Small intestine (tissue), 7 donors: ENCODE measurements at regions not wholly inside any gene's neighbourhood (a gene's known extent, or its start where the extent isn't known, plus 50 kb on each side); places are given as distances from the start of the nearest gene placed in this dataset.

Experiments
- DNase-seq, 2 donors: peaks; one replicate each; pipeline versions ENCODE4 v3.0.0 to v3.0.0-alpha.2; 2013
- FAIRE-seq: peaks from 2 replicates; lab custom pipeline; 2012; peaks lifted over from hg19 to GRCh38; lab: Jason Lieb, UNC
- H3K27ac ChIP-seq, 3 donors: one replicate each; pipeline ENCODE4 v1.5.1; 2013; ENCODE audit warnings: low read length in 2 of 3, mild to moderate bottlenecking in 2 of 3, control low read depth in 1 of 3, inconsistent platforms in 1 of 3, low read depth in 1 of 3, moderate library complexity in 1 of 3
- H3K27me3 ChIP-seq, 3 donors: one replicate each; pipeline ENCODE4 v1.6.1; 2013; ENCODE audit warnings: low read length in 3 of 3, inconsistent platforms in 1 of 3; ENCODE audit not compliant: control insufficient read depth in 3 of 3, insufficient read depth in 3 of 3
- H3K36me3 ChIP-seq, 3 donors: one replicate each; pipeline ENCODE4 v1.6.1; 2013; ENCODE audit warnings: low read length in 3 of 3, inconsistent platforms in 1 of 3, low read depth in 1 of 3, mild to moderate bottlenecking in 1 of 3, moderate library complexity in 1 of 3; ENCODE audit not compliant: control insufficient read depth in 3 of 3, insufficient read depth in 2 of 3
- H3K4me1 ChIP-seq, 3 donors: one replicate each; pipeline ENCODE4 v1.6.1; 2013; ENCODE audit warnings: low read length in 2 of 3, inconsistent platforms in 1 of 3, low read depth in 1 of 3, mild to moderate bottlenecking in 1 of 3, moderate library complexity in 1 of 3; ENCODE audit not compliant: control insufficient read depth in 3 of 3, insufficient read depth in 2 of 3
- H3K4me3 ChIP-seq, 3 donors: one replicate each; pipeline ENCODE4 v1.5.1; 2013; ENCODE audit warnings: low read length in 3 of 3, control low read depth in 1 of 3, inconsistent platforms in 1 of 3, low read depth in 1 of 3, mild to moderate bottlenecking in 1 of 3, moderate library complexity in 1 of 3
- H3K9me3 ChIP-seq, 2 donors: one replicate each; pipeline ENCODE4 v1.6.1; 2013; ENCODE audit warnings: low read depth in 1 of 2, low read length in 1 of 2; ENCODE audit not compliant: control insufficient read depth in 2 of 2, insufficient read depth in 1 of 2
- WGBS, 3 donors: extraction: QIAGEN DNeasy Blood & Tissue Kit; methylation state at CpG; one replicate each; pipeline ENCODE4 v1.1.7; 2013; 5-methylcytosine and 5-hydroxymethylcytosine counted together
- donor health status: healthy with polysubstance abuse.
- donor health status: control.
- donor health status: control.
- donor health status: Bipolar disorder and iron deficiency.
- donor health status: healthy.

DNA sequence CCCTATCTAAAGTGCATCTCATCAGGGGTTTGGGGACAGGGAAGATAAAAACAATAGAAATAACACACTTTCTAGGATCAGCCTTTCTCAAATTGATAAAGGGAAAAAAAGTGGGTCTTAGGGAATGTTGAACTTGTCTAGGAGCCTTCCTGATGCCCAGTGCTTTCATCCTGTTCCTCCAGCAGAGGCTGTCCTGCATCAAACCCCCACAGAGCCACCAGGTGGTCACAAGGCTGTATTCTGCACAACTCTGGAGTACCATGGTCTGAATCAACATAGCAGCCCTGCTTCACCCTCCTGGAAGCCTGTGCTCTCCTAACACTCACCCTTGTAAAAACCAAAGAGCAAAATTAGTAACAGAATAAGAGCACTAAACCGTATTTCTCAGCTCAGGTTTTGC is 118.5 kb upstream of the SLC25A36 start:
- WGBS, 3 donors, result 70 to 82% (median 81%) methylated on average over 1 of the region's 1 CpG
- Histone ChIP-seq H3K36me3 (no peaks in the 10 kb centered on the region), H3K4me1 (no peaks in the 10 kb centered on the region), H3K4me3 (no peak overlapping the region), H3K27ac (no peak overlapping the region), H3K9me3 (no peaks in the 10 kb centered on the region), H3K27me3 (no peaks in the 10 kb centered on the region)
- FAIRE-seq (no peak), DNase-seq (no peak)

DNA sequence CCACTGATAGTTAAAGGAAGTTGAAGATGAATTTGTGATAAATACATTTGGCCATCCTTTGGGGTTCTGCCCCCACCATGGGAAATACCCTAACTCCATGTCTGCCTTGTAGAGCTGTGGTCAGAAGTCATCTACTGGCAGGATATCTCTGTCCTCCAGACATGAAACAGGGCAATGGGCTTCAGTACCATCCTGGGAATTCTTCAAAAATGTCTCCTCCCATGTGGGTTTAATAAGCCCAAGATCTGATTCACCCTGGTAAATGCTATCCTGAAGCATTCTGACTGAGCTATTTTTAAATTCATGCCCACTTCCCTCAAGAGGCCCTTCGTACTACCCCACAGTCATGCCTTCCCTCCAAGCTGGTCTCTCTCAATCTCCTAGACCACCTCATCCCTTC is 113.7 kb upstream of the SLC25A36 start:
- Histone ChIP-seq H3K36me3 (no peaks in the 10 kb centered on the region), H3K27me3 (no peaks in the 10 kb centered on the region), H3K4me3 (no peak overlapping the region), H3K27ac (no peak overlapping the region), H3K9me3 (no peaks in the 10 kb centered on the region), H3K4me1 (no peaks in the 10 kb centered on the region)
- FAIRE-seq (no peak), DNase-seq (no peak)
- WGBS, 3 donors, result 79 to 100% (median 86%) methylated on average over 1 of the region's 1 CpG

DNA sequence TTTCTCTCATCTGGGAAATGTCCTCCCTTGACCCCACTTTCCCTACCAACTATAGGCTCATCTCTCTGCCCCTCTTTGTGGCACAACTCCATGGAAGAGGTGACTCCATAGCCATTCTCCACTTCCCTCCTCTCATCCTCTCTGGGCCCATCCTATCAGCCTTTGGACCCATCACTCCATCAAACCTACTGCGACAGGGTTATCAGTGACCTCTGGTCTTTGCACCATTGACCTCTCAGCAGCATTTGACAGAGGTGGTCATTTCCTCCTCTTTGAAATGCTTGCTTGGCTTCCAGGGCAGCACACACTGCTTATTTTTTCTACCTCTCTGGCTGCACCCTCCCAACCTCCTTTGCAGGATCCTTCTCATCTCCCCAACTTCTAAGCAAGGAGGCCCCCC is 113.1 kb upstream of the SLC25A36 start:
- Histone ChIP-seq H3K4me1 (no peaks in the 10 kb centered on the region), H3K4me3 (no peak overlapping the region), H3K36me3 (no peaks in the 10 kb centered on the region), H3K9me3 (no peaks in the 10 kb centered on the region), H3K27ac (no peak overlapping the region), H3K27me3 (no peaks in the 10 kb centered on the region)
- WGBS, 3 donors, result 35 to 50% (median 35%) methylated on average over 1 of the region's 1 CpG
- FAIRE-seq, result no peak
- no peak for DNase-seq

DNA sequence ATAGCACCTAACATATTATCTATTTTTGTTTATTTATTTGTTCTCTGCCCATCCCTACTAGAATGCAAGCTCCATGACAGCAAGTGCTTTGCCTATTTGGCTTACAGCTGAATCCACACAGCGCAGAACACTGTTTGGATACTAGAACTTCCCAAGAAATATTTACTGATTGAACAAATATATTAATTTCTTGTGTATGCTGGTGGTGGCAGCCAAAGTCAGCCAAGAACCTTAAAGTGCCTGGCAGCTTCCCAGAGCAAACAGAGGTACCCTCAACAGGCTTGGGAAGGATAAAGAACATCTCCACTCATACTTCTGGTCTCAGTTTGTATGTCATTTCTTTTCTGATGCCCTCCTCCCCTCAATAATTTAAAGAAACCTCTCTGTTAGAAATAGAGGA is 111.8 kb upstream of the SLC25A36 start:
- DNase-seq (no peak), FAIRE-seq (no peak)
- Histone ChIP-seq H3K4me3 (no peak overlapping the region), H3K36me3 (no peaks in the 10 kb centered on the region), H3K27ac (no peak overlapping the region), H3K4me1 (no peaks in the 10 kb centered on the region), H3K27me3 (peaks cover 0 to 2% (median 0%) of the 10 kb centered on the region in 3 donors), H3K9me3 (no peaks in the 10 kb centered on the region)
- WGBS, 3 donors, result 92 to 97% (median 93%) methylated on average over 1 of the region's 1 CpG

DNA sequence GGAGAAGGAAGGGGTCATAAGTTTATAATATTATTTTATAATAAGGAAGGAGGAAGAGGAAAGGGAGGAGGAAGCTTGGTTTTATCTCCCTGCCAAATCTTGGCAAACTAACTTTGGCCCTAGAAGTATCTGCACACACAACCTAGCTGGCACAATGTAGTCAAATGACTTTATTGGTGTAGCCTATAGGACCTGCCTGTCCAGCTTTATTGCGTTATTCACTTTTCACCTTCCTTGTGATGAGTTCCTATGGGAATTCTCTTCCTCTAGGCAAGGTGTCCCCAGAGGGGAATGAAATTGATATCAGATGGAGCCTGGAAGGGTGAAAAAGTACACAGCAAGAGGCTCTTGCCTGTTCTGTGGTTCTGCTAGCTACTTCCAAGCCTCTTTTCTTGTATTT is 111.2 kb upstream of the SLC25A36 start:
- H3K27me3 ChIP-seq, result peaks cover 0 to 2% (median 0%) of the 10 kb centered on the region in 3 donors
- H3K4me3 ChIP-seq, result no peak overlapping the region
- H3K36me3 ChIP-seq, result no peaks in the 10 kb centered on the region
- FAIRE-seq (no peak), DNase-seq (no peak)
- no peaks in the 10 kb centered on the region for H3K9me3 ChIP-seq
- 41 to 93% (median 77%) methylated on average over 1 of the region's 1 CpG for WGBS, 3 donors
- H3K27ac ChIP-seq, result no peak overlapping the region
- H3K4me1 ChIP-seq, result no peaks in the 10 kb centered on the region

DNA sequence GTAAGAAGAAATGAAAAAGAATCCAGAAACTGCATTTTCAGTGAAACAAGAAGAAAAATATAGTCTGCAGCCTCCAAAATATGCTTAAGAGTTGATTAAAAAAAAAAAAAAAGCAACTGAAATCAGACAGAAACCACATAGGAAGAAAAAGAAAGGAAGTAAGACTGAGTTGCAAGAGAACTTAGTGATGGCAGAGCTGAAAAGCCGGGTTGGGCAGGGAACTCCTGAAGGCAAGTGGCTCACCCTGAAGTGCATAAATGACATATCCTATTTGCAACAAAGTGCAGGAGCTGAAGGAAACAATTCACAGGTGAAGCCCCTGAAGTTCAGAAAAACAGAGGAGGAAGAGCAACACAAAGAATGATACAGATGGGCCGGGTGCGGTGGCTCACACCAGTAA is 108.8 kb upstream of the SLC25A36 start:
- WGBS, 3 donors, result 59 to 82% (median 75%) methylated on average over 3 of the region's 3 CpGs
- Histone ChIP-seq H3K4me1 (no peaks in the 10 kb centered on the region), H3K27ac (no peak overlapping the region), H3K36me3 (no peaks in the 10 kb centered on the region), H3K27me3 (peaks cover 0 to 2% (median 0%) of the 10 kb centered on the region in 3 donors), H3K9me3 (no peaks in the 10 kb centered on the region), H3K4me3 (no peak overlapping the region)
- FAIRE-seq, result no peak
- DNase-seq, result no peak

DNA sequence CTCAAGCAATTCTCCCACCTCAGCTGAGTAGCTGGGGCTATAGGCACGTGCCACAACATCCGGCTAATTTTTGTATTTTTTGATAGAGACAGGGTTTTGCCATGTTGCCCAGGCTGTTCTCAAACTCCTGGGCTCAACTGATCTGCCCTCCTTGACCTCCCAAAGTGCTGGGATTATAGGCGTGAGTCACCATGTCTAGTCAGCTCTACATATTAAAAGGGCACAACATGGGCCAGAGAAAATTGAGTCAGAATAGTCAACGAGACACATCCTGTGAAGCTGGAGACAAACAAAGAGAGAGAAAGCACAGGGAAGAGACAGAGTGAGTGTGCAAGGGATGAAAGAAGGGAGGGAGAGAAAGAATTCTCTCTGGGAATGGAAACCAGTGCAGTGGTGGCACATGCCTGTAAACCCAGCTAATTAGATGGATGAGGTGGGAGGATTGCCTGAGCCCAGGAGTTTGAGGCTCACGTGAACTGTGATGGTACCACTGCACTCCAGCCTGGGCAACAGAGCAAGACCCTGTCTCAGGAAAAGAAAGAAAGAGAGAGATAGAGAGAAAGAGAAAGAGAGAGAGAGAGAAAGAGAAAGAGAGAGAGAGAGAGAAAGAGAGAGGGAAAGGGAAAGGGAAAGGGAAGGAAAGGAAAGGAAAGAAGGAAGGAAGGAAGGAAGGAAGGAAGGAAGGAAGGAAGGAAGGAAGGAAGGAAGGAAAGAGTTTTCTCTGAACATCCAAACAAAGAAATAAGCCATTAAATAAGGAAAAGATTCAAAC is 107.2 kb upstream of the SLC25A36 start:
- DNase-seq (no peak), FAIRE-seq (no peak)
- H3K27ac ChIP-seq, result no peak overlapping the region
- no peaks in the 10 kb centered on the region for H3K36me3 ChIP-seq
- H3K4me3 ChIP-seq, result no peak overlapping the region
- H3K9me3 ChIP-seq, result no peaks in the 10 kb centered on the region
- 58 to 73% (median 60%) methylated on average over 5 of the region's 5 CpGs for WGBS, 3 donors
- peaks cover 0 to 2% (median 0%) of the 10 kb centered on the region in 3 donors for H3K27me3 ChIP-seq
- no peaks in the 10 kb centered on the region for H3K4me1 ChIP-seq

DNA sequence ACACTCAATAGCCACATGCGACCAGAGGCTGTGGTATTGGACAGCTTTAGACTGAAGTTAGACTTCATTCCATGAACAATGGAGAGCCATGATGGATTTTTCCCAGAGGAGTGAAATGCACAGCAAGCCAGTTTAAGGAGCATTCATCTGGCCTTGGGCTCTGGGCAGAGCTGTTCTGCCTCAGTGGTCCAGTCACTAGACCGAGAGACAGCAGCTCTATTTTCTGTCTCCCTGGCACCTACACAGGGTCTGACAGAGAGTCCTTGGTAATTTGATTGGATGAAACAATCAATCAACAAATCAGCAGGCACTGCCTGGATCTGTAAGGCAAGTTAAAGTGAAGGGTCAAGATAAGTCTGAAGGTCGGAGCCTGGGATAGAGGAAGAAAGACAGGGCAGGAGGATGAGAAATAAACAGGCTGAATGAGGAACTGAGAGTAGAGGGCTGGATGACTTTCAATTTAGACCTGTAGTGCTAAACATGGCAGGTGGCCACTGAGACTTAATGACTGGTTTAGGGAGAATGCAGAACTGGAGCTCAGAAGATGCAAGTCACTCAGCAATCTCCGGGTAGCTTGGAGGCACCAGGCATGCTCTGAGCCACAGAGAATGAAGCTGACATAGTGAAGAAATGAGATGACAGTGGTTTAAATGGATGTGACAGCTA is 98.5 kb upstream of the SLC25A36 start:
- FAIRE-seq (no peak), DNase-seq (no peak)
- Histone ChIP-seq H3K4me1 (no peaks in the 10 kb centered on the region), H3K27ac (no peak overlapping the region), H3K4me3 (no peak overlapping the region), H3K36me3 (no peaks in the 10 kb centered on the region), H3K9me3 (no peaks in the 10 kb centered on the region), H3K27me3 (no peaks in the 10 kb centered on the region)
- WGBS, 3 donors, result 75 to 76% (median 76%) methylated on average over 4 of the region's 4 CpGs
